SK-N-SH (cell line): ENCODE measurements at regions not wholly inside any gene's neighbourhood (a gene's known extent, or its start where the extent isn't known, plus 50 kb on each side); places are given as distances from the start of the nearest gene placed in this dataset.
A peak's percentile ranks its signal among the peaks of the same experiment; 100 is the strongest.

Experiments used
- FOSL2 ChIP-seq: IDR thresholded peaks from 2 replicates; pipeline ENCODE4 v1.4.0; 2012; ENCODE audit warnings: low read depth, mild to moderate bottlenecking, moderate library complexity, borderline replicate concordance
- FOXJ3 ChIP-seq: sonication (generic); formaldehyde crosslinking; IDR thresholded peaks from 2 replicates; pipeline ENCODE4 v1.5.1; 2020; ENCODE audit warnings: mild to moderate bottlenecking, missing genetic modification reagents
- GABPA ChIP-seq: IDR thresholded peaks from 2 replicates; pipeline ENCODE4 v1.4.0; 2012; ENCODE audit warnings: low read depth, mild to moderate bottlenecking
- TF ChIP-seq, protein P1 (sequence below): fragments of 200-600 bp; sonication (generic); IDR thresholded peaks from 2 replicates; pipeline ENCODE4 v1.6.1; 2017; ENCODE audit warnings: antibody characterized with exemption, mild to moderate bottlenecking, moderate library complexity

DNA sequence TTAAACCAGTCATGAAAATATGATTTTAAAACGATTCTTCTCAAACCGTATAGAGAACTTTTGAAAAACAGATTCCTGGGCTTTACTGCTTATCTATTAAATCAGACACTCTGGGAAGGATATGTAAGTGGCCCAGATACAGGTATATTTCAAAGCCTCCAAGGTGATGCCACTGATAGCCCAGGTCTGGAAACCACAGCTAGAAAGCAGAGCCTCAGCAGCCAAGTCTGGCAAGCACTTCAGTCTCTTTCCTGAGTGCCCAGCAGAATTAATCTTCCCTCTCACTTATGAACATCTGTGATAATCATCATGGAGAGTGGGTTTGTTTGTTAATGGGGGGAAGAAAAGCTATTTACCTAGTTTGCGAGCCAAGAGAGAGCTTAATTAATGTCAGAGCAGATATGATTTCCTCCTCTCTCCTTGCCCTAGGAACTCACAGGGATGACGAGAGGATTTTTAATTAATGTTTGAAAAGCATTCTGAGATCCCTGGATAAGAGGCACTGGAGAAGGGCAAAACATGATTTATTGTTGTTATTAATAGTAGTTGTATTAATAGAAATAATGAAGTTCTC is 368.4 kb downstream of the TLE1 start:
- TF ChIP-seq, protein P1, sequence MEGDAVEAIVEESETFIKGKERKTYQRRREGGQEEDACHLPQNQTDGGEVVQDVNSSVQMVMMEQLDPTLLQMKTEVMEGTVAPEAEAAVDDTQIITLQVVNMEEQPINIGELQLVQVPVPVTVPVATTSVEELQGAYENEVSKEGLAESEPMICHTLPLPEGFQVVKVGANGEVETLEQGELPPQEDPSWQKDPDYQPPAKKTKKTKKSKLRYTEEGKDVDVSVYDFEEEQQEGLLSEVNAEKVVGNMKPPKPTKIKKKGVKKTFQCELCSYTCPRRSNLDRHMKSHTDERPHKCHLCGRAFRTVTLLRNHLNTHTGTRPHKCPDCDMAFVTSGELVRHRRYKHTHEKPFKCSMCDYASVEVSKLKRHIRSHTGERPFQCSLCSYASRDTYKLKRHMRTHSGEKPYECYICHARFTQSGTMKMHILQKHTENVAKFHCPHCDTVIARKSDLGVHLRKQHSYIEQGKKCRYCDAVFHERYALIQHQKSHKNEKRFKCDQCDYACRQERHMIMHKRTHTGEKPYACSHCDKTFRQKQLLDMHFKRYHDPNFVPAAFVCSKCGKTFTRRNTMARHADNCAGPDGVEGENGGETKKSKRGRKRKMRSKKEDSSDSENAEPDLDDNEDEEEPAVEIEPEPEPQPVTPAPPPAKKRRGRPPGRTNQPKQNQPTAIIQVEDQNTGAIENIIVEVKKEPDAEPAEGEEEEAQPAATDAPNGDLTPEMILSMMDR: no peak
- TF ChIP-seq GABPA (no peak), FOSL2 (no peak), FOXJ3 (0 out of 2 replicates have a peak, but pooled peaks have one; percentile 20)
